ENCODE measurements at regions not wholly inside any gene's neighbourhood (a gene's known extent, or its start where the extent isn't known, plus 50 kb on each side); places are given as distances from the start of the nearest gene placed in this dataset.

DNA sequence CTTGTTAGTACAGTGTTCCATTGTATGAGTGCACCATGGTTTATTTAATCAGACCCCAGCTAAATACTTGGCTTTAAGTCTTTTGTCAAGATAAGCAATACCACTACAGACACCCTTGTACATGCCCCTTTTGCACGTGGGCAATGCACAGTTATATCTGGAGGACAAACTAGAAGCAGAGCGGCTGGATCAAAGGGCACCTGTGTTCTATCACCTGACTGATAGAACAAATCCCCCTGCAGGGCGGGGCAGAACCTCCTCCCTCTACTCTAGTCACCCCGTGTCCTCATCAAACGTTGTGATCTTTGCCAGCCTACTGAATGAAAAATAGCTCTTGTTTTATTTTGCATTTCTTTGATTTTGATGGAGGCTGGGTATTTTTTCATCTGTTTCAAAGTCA is 314.9 kb downstream of the TLE3 start:
- intact Hi-C loops (cut with DNase I), result no loop called here
- WGBS, 2 donors, result 37 to 43% methylated on average over 5 of the region's 5 CpGs

DNA sequence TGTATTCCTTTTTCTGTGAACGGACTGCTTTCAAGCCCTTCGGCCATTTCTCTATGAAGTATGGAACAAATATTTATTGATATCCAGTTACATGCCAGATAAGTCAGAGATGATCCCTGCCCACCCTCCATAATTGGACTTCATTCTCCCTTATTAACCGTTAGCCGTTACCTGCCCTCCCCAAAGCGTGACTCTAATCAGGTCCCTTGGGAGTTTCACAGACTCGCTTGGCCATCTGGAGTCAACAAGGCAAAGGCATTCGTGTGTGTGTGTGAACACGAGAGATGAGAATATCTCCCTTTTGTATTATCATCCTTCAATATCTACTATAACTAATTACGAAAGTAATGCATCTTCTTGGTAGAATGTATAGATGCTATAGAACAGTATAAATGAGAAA is 314.5 kb downstream of the TLE3 start:
- Histone ChIP-seq H3K4me1 (no peaks in the 10 kb centered on the region), H3K27me3 (no peaks in the 10 kb centered on the region), H3K9me3 (no peaks in the 10 kb centered on the region), H3K4me3 (replicated peaks in 1 of 3) (no peak overlapping the region), H3K27ac (no peak overlapping the region), H3K36me3 (no peaks in the 10 kb centered on the region)
- 74 to 82% methylated on average over 9 of the region's 9 CpGs for WGBS, 2 donors
- TF ChIP-seq POLR2A (IDR thresholded peaks at IDR 0.05), result no peak
- TF ChIP-seq, protein P1, sequence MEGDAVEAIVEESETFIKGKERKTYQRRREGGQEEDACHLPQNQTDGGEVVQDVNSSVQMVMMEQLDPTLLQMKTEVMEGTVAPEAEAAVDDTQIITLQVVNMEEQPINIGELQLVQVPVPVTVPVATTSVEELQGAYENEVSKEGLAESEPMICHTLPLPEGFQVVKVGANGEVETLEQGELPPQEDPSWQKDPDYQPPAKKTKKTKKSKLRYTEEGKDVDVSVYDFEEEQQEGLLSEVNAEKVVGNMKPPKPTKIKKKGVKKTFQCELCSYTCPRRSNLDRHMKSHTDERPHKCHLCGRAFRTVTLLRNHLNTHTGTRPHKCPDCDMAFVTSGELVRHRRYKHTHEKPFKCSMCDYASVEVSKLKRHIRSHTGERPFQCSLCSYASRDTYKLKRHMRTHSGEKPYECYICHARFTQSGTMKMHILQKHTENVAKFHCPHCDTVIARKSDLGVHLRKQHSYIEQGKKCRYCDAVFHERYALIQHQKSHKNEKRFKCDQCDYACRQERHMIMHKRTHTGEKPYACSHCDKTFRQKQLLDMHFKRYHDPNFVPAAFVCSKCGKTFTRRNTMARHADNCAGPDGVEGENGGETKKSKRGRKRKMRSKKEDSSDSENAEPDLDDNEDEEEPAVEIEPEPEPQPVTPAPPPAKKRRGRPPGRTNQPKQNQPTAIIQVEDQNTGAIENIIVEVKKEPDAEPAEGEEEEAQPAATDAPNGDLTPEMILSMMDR (IDR thresholded peaks at IDR 0.05), result no peak
- intact Hi-C loops (cut with DNase I), result no loop called here
- no peak for DNase-seq

More for the DNA sequence above, 314.9 kb downstream of the TLE3 start:
- no peak for TF ChIP-seq POLR2A (IDR thresholded peaks at IDR 0.05)
- TF ChIP-seq, protein P1 (IDR thresholded peaks at IDR 0.05), result no peak
- H3K36me3 ChIP-seq, result no peaks in the 10 kb centered on the region
- no peak overlapping the region for H3K4me3 ChIP-seq (replicated peaks in 1 of 3)
- H3K27ac ChIP-seq, result no peak overlapping the region
- no peaks in the 10 kb centered on the region for H3K27me3 ChIP-seq
- H3K9me3 ChIP-seq, result no peaks in the 10 kb centered on the region
- no peak for DNase-seq
- H3K4me1 ChIP-seq, result no peaks in the 10 kb centered on the region

DNA sequence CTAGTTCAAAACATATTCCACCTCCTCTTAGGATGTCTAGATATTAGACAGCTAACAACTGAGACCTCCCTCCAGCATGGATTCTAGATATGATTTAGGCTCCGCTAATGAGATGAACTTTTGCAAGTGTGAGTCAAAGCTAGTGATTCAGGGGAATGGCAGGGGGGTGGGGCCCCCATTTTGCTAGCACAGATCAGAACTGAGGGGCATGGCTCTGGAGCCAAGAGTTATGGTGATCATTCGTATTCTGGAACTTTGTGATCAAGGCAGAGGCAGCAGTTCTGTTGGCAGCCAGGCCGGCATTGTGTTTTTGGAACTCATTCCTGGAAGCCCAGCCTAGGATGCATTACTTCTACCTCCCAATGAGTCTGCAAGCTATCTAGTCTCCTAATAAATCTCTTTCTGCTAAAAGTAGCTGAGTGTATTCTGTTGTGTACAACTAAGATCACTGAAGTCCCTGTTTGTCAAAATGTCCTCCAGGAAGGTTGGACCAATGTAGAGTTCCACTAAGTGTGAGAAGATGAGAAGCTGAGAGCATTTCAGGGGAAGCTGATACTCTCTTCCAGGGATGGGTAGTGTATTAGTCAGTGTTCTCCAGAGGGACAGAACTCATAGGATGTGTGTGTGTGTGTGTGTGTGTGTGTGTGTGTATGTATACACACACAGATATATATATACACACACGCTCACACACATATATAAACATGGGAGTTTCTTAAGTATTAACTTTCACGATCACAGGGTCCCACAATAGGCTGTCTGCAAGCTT is 312.7 kb downstream of the TLE3 start:
- Histone ChIP-seq H3K36me3 (no peaks in the 10 kb centered on the region), H3K27me3 (no peaks in the 10 kb centered on the region), H3K4me3 (replicated peaks in 1 of 3) (no peak overlapping the region), H3K27ac (no peak overlapping the region), H3K4me1 (no peaks in the 10 kb centered on the region), H3K9me3 (no peaks in the 10 kb centered on the region)
- TF ChIP-seq, protein P1 (IDR thresholded peaks at IDR 0.05), result no peak
- no peak for TF ChIP-seq POLR2A (IDR thresholded peaks at IDR 0.05)
- intact Hi-C loops (cut with DNase I), result no loop called here
- DNase-seq, result no peak
- 54 to 73% methylated on average over 5 of the region's 5 CpGs for WGBS, 2 donors

DNA sequence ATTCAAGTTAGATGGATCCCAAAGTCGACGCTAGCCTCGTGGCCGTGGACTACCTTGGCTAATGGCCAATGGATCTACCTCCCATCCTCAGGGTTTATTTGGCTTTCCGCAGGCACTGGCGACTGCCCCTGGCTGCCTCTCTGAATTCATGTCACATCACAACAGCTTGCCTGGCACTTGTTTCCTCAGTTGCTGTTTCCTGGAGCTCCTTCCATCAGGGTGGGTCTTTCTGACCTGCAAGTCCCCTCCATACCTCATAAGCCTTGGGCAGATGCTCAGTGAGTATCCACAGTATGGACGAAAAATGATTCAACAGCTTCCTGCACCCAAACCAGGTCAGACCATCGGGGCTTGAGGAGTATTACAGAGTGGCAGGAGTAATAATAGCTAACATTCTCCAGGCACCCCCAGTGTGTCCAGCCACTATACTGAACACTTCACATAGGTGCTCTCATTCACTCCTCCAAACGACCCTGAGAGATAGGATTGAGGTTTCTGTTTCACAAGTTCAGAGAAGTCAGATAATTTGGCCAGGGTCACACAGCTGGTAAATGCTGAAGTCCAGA is 311.5 kb downstream of the TLE3 start:
- TF ChIP-seq, protein P1 (IDR thresholded peaks at IDR 0.05), result no peak
- no peak for TF ChIP-seq POLR2A (IDR thresholded peaks at IDR 0.05)
- no peak overlapping the region for H3K4me3 ChIP-seq (replicated peaks in 1 of 3)
- H3K36me3 ChIP-seq, result no peaks in the 10 kb centered on the region
- no peak overlapping the region for H3K27ac ChIP-seq
- no peaks in the 10 kb centered on the region for H3K27me3 ChIP-seq
- 88 to 90% methylated on average over 7 to 9 of the region's 9 CpGs for WGBS, 2 donors
- H3K4me1 ChIP-seq, result no peaks in the 10 kb centered on the region
- no peak for DNase-seq
- H3K9me3 ChIP-seq, result no peaks in the 10 kb centered on the region
- intact Hi-C loops (cut with DNase I), result no loop called here

DNA sequence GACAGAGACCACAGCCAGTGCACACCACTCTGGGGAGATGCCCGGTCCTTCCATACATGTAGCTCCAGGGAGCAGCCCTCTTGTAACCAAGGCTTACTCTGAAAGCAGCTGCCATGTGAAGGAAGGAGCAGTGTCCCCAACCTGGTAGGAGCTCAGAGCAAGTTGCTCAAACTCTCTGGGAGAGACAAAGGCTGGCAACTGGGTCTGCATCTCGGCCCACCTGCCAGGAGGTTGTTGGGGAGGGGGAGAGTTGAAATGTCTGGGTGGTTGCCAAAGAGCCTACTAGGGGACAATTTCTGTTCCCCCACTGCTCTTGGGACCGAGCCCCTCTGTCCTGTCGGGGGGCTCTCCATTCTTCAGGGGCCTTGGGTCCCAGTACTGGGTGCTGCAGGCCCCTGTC is 309.9 kb downstream of the TLE3 start:
- H3K9me3 ChIP-seq, result no peaks in the 10 kb centered on the region
- no peak for TF ChIP-seq POLR2A (IDR thresholded peaks at IDR 0.05)
- TF ChIP-seq, protein P1 (IDR thresholded peaks at IDR 0.05), result no peak
- DNase-seq, result no peak

More for the DNA sequence above, 309.9 kb downstream of the TLE3 start:
- Histone ChIP-seq H3K4me3 (replicated peaks in 1 of 3) (no peak overlapping the region), H3K27me3 (no peaks in the 10 kb centered on the region), H3K4me1 (no peaks in the 10 kb centered on the region), H3K27ac (no peak overlapping the region), H3K36me3 (no peaks in the 10 kb centered on the region)
- intact Hi-C loops (cut with DNase I), result no loop called here
- 97 to 100% methylated on average over 4 of the region's 4 CpGs for WGBS, 2 donors

Measured in thyroid gland (tissue), 4 donors.